ENCODE measurements at regions not wholly inside any gene's neighbourhood (a gene's known extent, or its start where the extent isn't known, plus 50 kb on each side); places are given as distances from the start of the nearest gene placed in this dataset.

DNA sequence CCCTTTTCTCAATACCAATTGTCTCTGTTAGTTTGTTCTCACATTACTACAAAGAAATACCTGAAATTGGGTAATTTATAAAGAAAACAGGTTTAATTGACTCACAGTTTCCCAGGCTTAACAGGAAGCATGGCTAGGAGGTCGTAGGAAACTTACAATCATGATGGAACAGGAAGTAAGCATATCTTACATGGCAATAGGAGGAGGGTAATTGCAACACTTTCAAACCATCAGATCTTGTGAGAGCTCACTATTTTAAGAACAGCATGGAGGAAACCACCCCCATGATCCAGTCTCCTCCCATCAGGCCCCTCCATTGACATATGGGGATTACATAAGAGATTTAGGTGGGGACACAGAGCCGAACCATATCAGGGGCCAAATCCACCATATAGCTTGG, 1210.1 kb upstream of the SPRY2 start:
- no peak for TF ChIP-seq POLR2A (IDR thresholded peaks at IDR 0.05)
- TF ChIP-seq, protein P1, sequence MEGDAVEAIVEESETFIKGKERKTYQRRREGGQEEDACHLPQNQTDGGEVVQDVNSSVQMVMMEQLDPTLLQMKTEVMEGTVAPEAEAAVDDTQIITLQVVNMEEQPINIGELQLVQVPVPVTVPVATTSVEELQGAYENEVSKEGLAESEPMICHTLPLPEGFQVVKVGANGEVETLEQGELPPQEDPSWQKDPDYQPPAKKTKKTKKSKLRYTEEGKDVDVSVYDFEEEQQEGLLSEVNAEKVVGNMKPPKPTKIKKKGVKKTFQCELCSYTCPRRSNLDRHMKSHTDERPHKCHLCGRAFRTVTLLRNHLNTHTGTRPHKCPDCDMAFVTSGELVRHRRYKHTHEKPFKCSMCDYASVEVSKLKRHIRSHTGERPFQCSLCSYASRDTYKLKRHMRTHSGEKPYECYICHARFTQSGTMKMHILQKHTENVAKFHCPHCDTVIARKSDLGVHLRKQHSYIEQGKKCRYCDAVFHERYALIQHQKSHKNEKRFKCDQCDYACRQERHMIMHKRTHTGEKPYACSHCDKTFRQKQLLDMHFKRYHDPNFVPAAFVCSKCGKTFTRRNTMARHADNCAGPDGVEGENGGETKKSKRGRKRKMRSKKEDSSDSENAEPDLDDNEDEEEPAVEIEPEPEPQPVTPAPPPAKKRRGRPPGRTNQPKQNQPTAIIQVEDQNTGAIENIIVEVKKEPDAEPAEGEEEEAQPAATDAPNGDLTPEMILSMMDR (IDR thresholded peaks at IDR 0.05): no peak
